Fibroblast of peridontal ligament (primary cell): ENCODE measurements at regions not wholly inside any gene's neighbourhood (a gene's known extent, or its start where the extent isn't known, plus 50 kb on each side); places are given as distances from the start of the nearest gene placed in this dataset.

Experiments used
- DNase-seq: peaks from one replicate; pipeline ENCODE4 v3.0.0-alpha.2; 2010; ENCODE audit errors: extremely low read depth

DNA sequence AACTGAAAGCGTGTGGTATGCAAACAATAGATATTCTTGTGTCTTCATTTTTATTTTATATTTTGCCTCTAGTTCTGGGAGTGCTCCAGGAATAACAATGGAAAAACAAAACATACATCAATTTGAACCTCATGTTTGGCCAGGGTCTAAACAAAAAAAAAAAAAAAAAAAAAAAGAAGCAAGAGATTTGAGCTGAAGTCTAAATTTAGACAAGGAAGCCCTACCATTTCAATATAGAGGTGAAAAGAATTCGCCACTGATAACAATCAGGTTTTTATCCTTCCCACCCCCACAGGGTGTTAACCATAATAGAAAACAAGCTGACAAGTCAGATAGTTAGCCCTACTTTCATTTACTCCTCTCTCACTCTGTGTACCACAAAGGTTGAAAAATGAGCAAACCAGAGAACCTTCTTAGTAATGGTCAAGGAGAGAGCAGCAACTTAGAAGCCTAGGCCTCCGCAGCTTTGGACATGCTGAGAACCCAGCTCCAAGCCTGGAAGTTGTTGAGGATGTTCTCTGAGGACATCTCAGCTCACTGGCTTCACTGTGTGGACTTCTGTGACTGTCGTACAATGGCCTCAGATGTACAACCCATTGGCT is 118.2 kb upstream of the HMHB1 start:
- peak; percentile 77 for DNase-seq

- DNase-seq, result no peak
These were observed 119.6 kb upstream of the HMHB1 start for GRCh38 chr5:143692342-143692741.

DNA sequence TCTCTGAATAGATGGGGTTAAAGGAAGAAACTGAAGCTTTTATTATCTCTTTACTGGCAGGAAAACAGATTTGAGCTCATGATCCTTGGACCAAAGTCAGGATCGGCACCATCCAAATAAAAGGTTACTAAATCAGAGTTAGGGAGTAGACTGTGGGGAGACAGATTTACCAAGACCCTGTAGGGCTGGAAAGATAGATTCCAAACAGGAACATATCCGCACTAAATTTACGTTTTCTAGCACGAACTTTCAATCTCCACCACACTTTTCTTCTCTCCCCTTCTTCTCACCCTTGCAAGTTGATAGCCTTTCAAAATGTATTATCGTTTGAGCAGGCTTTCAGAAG is 120.0 kb upstream of the HMHB1 start:
- DNase-seq, result no peak

- no peak for DNase-seq
These were observed 120.5 kb upstream of the HMHB1 start for GRCh38 chr5:143691287-143691944.

DNA sequence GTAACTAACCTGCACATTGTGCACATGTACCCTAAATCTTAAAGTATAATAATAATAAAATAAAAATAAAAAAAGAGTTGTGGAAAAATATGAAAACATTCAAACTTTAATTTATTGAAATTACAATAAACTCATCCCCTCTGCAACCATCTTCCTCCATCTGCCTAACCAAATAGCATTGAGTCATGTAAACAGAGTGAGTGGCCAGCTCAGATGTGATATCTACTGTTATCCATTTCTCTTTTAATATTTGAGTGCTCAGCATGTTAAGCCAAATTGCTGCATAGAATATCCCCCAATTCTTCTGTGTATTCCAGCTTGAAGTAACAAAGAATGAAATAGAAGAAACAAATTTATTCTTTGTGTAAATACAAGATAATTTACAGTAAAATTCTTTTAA is 124.4 kb upstream of the HMHB1 start:
- peak; percentile 26 for DNase-seq

- peak; percentile 65 for DNase-seq
These were observed 126.6 kb upstream of the HMHB1 start for GRCh38 chr5:143685246-143685815.

DNA sequence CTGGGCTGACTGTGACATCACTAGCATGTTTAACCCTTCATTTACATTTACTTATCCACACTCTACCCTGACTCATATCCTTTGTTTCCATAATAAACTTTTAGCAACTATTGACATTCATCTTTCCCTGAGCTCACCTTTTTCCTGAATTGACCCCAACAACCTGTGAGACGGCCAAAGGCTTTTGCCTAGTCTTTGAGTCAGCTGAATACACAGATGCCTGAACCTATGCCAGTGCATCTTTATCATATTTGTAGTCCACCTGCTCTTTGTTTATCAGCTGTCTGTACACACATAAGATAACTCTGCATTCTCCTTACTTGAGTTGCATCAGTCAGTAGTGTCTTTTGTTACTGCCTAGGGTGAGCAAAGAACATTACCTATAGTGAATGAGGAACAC is 128.5 kb upstream of the HMHB1 start:
- no peak for DNase-seq

DNA sequence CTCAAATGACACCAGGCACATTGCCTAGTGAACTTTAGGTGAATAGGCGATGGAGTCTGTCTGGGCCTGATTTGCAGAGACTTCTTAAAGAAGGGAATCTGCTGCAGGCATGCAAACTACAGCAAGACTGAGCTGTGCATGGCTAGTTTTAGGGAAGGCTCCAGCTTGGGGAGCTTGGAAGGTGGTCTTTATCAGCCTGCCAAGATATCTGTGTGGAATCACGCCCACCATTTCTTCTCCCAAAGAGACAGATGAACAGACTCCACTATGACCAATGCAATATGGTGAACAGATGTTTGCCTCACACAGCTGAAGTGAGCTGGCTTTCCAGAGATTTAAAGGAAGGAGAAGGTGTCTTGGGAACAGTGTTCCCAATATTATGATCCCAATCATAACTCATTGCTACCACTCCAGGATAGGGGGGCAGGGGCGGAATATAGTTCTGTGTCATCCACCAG is 129.0 kb upstream of the HMHB1 start:
- DNase-seq, result peak; percentile 47

- DNase-seq, result peak; percentile 74
These were observed 129.6 kb upstream of the HMHB1 start for GRCh38 chr5:143682246-143682905.

DNA sequence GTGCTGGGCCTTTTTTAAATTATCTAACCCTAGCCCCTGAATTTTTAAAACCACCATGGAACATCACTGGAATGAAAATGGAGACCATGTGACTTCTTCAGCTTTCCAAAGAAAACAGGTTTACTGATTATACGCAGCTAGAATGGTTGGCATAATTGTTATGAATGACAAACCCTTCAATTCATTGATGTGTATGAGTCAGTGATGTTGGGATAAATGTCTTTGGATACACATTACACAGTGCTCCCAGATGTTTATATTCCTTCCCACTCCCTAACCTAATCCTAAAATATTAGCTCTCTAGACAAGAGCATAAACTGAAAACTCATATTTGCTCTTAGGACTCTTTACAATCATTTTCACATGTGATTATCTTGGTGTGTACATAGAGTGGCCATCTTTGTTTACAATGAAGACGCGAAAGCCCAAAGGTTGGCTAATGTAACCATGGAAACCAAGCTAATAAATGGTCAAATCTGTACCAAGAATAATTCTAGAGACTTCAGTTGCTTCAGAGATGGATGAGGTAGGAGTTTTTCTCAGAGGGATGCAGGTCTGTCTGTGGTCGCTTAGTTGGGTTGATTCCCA is 131.2 kb upstream of the HMHB1 start:
- peak; percentile 66 for DNase-seq

DNA sequence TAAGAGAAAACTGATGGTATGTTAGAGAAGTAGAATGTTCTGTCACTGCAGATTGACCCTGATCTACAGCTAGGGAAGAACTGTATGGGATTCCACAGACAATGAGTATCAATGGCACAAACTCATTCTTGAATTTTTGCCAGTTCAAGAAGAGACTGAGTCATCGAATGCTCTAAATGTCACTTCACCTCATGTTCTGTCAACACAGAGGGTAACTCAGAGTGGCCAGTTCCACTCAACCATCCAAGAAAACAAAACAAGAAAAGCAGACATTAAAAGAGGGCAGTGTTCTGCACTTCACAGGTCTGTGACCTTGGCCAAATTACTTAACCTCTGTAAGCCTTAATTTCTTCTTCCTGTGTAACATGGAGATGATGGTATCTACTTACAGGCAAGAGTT is 132.2 kb upstream of the HMHB1 start:
- peak; percentile 32 for DNase-seq

GRCh38 chr5:143678148-143678905 is 133.6 kb upstream of the HMHB1 start:
- DNase-seq, result no peak

GRCh38 chr5:143677403-143677802 is 134.6 kb upstream of the HMHB1 start:
- no peak for DNase-seq

DNA sequence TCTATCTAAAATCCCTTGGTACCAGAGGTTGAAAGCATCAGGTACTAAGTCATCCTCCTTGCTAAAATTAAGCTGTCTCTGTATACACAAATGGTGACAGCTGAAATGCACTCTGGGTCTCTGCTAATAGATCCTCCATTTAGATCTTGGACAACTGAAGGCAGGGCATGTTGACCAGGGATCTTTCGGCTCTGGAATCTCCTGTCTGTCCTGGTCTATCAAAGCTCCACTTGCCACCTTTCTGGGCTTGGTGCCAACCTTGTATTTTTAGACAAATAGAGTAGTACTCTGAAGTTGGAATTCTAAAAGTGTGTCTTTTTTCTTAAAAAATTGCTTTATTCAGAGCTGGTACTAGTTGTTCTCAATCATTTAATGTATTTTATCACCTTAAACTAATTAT is 135.2 kb upstream of the HMHB1 start:
- no peak for DNase-seq

DNA sequence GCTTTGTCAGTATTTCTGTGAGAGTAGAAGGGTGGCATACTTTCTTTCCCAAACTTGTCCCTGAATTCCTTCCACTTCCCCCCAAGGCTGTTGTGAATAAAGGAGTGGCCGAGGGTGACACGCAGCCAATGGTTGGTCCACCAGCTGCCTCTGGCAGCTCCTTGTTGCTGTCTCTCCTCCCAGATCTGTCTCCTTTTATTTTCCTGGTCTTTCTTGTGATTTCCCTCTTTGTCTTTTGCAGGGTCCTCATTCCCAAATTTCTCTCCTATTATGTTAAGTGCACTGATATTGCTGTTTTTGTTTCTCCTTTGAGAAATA is 137.5 kb upstream of the HMHB1 start:
- DNase-seq, result no peak

GRCh38 chr5:143673676-143674468 is 138.1 kb upstream of the HMHB1 start:
- DNase-seq, result no peak

DNA sequence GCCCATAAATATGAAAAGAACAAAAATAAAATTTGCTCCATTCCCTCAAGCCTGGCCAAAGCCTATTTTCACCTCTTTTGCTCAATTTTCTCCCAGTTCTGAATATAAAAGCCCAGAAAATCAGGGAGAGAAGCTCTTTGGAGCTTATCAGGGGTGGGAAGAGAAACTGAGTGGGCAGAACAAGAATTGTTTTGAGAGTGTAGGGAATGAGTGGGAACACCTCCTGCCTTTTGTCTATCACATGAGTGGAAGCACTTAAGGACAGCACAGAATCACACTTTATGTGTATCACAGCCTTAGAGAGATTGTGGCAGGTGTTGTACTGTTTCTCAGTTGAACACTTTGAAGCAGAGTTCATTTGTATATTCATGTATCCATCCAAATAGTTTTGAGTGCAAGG is 139.2 kb upstream of the HMHB1 start:
- DNase-seq, result no peak

- no peak for DNase-seq
These were observed 140.0 kb upstream of the HMHB1 start for GRCh38 chr5:143671674-143672569.

- no peak for DNase-seq
These were observed 140.9 kb upstream of the HMHB1 start for GRCh38 chr5:143671021-143671420.

GRCh38 chr5:143665866-143666265 is 146.1 kb upstream of the HMHB1 start:
- no peak for DNase-seq
